ENCODE measurements at regions not wholly inside any gene's neighbourhood (a gene's known extent, or its start where the extent isn't known, plus 50 kb on each side); places are given as distances from the start of the nearest gene placed in this dataset.
"Not testable (repeated sequence)": the region's sequence is repeated elsewhere in the genome, so short reads cannot be mapped to it uniquely, and the experiment has no call there.

DNA sequence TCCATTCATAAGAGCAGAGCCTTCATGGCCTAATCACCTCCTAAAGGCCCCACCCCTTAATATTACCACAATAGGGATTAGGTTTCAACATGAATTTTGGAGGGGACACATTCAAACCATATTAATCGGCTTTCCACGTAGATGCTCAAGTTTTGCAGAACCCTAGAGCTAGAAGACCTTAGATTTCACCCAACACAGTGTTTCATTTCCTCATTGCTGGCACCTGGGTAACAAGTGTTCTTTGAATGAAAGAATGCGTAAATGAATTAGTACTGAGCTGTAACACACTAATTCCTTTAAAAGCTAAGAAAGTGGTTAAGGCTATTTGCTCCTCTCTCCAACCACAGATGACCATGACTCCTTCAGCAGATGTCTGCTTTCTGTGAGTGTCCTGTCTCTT is 252.5 kb downstream of the SMAD2 start:
- no peak for DNase-seq (ENCODE audit: low spot score)

DNA sequence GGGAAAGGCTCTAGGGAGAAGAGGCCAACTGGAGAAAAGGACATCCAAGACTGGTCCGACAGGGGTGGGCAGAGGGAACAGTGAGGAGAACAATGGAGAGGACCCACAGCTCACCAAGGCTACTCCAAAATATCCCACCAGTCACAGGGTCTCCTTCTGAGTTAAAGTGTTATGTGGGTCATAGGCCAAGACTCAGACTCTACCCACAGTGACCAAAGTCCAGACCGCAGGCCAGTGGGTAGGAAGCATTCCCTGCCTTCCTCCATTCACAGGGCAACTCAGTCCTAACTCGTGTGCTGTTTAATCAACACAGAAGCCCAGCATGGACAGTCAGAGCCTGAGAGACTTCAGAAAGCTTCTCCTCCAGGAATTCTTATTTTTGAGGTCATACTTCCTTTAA is 260.6 kb downstream of the SMAD2 start:
- DNase-seq (ENCODE audit: low spot score): no peak

DNA sequence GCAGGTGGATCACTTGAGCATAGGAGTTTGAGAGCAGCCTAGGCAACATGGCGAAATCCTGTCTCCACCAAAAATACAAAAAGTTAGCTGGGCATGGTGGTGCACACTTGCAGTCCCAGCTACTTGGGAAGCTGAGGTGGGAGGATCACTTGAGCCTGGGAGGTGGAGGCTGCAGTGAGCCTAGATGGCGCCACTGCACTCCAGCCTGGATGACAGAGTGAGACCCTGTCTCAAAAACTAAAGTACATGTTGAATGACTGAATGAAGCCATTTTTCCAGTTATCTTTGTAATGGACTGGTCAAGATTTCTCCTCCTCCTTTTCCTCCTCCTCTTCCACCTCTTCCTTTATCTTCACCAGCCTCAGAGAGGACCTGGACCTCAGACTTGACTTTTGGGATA is 272.0 kb downstream of the SMAD2 start:
- DNase-seq (ENCODE audit: low spot score): no peak

GRCh38 chr18:47654988-47655387 is 275.5 kb downstream of the SMAD2 start:
- DNase-seq (ENCODE audit: low spot score): no peak

DNA sequence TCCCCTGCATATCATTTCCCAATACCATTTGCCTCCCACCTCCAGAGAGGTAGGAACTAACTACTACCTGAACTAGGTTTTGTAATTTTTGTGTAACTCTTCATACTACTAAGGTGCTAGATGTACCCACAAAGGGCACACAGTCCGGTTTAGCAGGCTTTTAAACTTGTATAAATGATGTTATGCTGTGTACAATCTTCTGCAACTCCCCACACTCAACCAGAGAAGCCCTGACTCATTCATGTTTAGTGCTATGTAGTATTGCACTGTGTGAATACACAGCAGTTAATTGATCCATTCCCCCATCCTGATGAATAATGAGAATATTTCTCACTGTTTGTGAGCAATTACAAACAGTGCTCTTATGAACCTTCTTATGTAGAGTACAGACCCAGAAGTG is 285.6 kb downstream of the SMAD2 start:
- DNase-seq (ENCODE audit: low spot score): no peak

DNA sequence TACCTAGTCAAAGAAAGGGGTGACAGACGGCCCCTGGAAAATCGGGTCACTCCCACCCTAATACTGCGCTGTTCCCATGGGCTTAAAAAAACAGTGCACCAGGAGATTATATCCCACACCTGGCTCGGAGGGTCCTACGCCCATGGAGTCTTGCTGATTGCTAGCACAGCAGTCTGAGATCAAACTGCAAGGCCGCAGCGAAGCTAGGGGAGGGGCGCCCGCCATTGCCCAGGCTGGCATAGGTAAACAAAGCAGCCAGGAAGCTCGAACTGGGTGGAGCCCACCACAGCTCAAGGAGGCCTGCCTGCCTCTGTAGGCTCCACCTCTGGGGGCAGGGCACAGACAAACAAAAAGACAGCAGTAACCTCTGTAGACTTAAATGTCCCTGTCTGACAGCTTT is 292.9 kb downstream of the SMAD2 start:
- not testable (repeated sequence) for DNase-seq (ENCODE audit: low spot score)

DNA sequence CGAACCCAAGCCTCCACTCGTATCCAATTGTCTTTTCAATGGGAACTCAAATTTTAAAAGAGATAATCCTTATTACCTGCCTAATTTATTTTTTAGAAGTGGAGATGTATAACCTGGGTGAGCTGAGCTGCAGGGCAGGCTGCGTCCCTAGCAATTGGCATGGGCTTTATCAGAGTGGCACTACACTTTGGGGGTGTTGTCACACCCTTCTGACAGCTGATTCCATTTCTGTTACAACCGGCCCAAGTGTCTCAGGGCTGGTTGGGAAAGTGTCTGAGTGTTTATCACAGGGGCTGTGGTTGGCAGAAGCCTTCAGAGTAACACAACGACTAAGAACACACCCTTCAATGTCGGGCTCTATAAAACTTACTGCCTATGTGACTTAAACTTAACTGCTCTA is 295.0 kb downstream of the SMAD2 start:
- DNase-seq (ENCODE audit: low spot score): no peak

GRCh38 chr18:47632970-47633635 is 297.4 kb downstream of the SMAD2 start:
- DNase-seq (ENCODE audit: low spot score): no peak

DNA sequence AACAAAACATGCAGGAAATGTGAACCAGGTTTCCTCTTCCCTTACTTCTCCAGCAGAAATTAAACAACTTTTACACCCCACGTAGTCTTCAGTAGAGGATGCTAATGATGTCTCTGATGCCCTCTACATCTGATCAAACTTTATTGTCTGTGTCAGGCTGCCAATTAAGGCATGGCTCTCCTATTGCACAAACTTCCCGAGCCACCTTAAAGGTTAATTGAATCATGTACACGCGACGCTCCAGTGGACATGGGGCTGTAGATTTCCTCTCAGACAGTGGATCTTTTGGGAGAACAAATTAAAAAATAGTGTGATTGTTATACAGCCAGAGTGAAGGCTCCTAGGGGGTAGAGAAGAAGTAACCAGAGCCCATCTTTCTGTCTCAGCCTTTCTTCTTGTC is 301.6 kb downstream of the SMAD2 start:
- DNase-seq (ENCODE audit: low spot score): no peak

GRCh38 chr18:47628240-47628781 is 302.1 kb downstream of the SMAD2 start:
- DNase-seq (ENCODE audit: low spot score): no peak

GRCh38 chr18:47627030-47627429 is 303.4 kb downstream of the SMAD2 start:
- DNase-seq (ENCODE audit: low spot score): no peak

GRCh38 chr18:47619771-47620448 is 310.5 kb downstream of the SMAD2 start:
- DNase-seq (ENCODE audit: low spot score): no peak

GRCh38 chr18:47618758-47619157 is 311.7 kb downstream of the SMAD2 start:
- DNase-seq (ENCODE audit: low spot score): no peak

- DNase-seq (ENCODE audit: low spot score): no peak
These were observed 315.4 kb downstream of the SMAD2 start for GRCh38 chr18:47615043-47615442.

- DNase-seq (ENCODE audit: low spot score): no peak
These were observed 316.5 kb downstream of the SMAD2 start for GRCh38 chr18:47613929-47614328.

DNA sequence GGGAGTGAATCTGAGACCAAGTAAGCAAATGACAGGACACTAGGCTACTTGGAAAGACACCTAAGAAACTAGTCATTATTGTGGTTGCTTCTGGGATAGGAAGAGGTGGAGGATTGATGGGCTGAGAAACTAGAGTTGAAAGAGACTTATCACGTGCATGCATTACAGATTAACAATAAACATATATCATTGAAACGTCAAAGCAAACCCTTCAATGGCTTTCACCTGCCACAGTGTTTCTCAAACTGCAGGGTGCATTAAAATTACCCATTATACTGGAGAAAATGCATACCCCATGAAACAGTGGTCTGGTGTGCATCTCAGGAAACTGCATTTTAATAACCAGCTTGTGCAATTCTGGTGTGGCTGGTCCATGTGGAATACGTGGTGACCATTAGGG is 318.8 kb downstream of the SMAD2 start:
- no peak for DNase-seq (ENCODE audit: low spot score)

DNA sequence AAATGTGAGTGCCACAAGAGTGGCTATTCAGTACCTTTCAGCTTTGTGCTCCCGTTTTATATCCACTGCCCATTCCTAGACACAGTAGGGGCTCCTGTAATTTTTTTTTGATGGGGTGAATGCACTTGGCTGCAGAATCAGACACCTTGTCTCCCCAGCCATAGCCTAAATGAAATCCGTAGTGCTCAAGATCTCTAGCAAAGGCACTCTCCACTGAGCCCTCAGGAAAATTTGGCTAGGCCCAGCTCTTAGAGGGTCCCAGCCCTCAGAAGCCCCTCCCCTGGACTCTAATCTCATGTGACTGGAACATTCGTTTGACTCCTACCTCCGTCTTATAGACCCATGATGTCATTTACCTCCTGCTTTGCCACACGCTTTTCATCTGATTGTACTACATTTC is 323.9 kb downstream of the SMAD2 start:
- DNase-seq (ENCODE audit: low spot score): no peak

GRCh38 chr18:47605093-47605492 is 325.4 kb downstream of the SMAD2 start:
- DNase-seq (ENCODE audit: low spot score): no peak

DNA sequence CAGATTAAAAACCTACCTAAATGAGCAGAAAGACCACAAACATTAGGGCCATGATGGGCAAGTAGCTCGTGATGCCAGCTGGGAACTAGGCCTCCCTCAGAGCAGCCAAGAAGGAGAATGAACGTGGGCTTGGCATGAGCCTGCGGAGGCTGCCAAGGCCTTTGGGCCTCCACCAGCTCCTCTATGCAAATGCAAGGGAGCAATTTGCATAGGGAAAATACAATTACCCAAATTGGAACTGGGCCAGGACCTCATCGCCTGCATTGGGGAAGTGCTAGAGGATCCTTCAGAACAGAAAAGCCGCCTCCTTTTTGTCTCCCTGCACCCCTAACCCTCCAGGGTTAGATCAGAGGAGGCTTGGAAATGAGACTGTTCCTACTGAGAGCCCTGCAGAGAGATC is 326.4 kb downstream of the SMAD2 start:
- no peak for DNase-seq (ENCODE audit: low spot score)

DNA sequence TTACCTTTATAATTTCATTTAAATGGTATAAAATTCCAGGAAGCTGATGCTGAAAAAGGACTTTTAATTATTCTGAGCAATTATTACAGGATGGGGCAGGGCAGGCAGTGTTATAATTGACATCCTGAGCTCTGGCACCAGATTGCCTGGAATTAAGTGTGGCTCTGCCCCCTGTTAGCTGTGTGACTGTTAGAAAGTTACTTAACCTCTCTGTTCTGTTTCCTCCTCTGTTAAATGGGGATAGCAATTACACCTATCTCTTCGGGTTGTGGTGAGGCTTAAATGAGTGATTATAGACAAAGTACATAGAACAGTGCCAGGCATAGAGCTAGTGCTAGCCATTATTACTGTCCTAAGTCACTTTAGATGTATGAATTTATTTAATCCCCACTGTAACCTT is 327.3 kb downstream of the SMAD2 start:
- DNase-seq (ENCODE audit: low spot score): no peak

DNA sequence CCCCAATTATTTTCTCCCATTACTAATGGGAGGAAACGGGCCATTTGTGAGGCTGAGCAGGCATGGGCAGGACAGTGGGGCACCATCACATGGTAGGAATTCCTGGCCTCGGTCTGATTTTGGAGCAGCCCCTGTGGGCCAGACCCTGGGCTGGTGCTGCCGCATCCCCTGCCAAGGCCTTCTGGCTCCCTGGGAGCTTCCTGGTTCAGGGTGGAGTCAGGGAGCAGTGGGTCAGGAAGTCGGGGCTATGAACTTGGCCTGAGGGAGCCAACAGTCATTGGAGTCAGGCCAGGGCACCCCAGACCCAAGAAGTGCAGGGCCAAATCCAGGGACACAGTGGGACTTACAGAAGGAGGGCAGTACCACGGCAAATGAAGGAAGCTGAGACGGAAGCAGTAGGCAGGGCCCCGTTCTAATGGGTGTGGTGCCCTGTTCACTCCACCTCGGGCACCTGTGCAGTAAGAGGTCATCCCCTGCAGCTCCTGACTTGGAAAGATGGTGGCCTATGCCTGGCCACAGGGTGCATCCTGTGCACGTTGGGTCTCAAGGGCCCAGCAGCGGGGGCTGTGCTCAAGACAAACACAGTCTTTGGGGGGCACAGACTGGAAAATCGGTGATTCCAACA is 328.1 kb downstream of the SMAD2 start:
- DNase-seq (ENCODE audit: low spot score): no peak

GRCh38 chr18:47601581-47602272 is 328.7 kb downstream of the SMAD2 start:
- no peak for DNase-seq (ENCODE audit: low spot score)

Measured in LoVo (cell line).